GM12872 (cell line): ENCODE measurements at regions not wholly inside any gene's neighbourhood (a gene's known extent, or its start where the extent isn't known, plus 50 kb on each side); places are given as distances from the start of the nearest gene placed in this dataset.

Experiments
- TF ChIP-seq, protein P1 (sequence below): IDR thresholded peaks from 3 replicates; pipeline ENCODE4 v1.5.1; 2011; ENCODE audit warnings: low read depth, mild to moderate bottlenecking, low read length, moderate library complexity; ENCODE audit not compliant: insufficient read depth

DNA sequence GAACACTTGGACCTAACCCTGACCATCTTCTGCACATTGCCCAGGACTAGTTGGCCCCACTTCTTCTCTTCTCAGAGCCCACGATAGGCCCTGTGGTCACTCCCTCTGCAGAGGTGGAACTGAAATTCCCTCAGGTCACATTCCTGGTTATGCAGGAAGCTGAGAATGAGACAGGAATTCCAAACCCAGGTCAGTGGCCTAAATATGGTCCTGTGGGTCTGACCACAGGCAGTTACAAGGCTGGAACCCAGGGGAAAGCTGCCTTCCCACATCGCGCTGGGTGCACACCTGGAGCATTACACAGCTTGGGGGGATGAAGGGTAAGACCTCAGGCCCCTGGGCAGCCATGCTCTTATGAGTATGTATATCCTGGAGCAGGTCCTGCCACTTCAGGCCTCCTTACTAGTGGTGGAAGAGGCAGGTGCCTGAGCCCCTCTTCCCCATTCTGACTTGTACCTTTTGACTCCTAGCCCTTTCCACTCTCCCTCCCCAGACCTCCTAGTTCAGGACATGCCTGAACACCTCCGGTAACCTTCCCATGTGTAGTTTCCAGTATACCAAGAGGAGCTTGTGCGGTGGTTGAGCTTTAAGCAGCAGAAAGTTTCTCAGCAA is 173.5 kb downstream of the ASMT start:
- TF ChIP-seq, protein P1, sequence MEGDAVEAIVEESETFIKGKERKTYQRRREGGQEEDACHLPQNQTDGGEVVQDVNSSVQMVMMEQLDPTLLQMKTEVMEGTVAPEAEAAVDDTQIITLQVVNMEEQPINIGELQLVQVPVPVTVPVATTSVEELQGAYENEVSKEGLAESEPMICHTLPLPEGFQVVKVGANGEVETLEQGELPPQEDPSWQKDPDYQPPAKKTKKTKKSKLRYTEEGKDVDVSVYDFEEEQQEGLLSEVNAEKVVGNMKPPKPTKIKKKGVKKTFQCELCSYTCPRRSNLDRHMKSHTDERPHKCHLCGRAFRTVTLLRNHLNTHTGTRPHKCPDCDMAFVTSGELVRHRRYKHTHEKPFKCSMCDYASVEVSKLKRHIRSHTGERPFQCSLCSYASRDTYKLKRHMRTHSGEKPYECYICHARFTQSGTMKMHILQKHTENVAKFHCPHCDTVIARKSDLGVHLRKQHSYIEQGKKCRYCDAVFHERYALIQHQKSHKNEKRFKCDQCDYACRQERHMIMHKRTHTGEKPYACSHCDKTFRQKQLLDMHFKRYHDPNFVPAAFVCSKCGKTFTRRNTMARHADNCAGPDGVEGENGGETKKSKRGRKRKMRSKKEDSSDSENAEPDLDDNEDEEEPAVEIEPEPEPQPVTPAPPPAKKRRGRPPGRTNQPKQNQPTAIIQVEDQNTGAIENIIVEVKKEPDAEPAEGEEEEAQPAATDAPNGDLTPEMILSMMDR, result no peak

DNA sequence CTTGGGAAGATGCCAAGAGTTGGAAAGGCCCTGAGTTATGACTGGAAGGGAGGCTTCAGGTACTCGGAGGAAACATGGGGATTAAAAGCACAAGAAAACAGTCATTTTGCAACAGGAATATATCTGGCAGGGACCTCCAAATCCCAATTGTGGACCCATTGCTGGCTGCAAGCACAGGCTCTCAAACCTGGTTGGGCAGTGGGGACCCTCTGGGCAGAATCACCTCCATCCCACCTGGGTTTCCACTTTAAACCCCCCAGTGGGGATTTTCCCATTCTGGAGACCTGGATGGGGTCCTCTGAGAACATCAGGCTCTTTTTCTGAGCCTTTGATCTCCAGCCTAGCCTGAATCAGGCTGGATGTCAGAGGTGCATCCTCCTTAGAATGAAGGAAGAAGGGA is 177.8 kb downstream of the ASMT start:
- TF ChIP-seq, protein P1, result no peak

DNA sequence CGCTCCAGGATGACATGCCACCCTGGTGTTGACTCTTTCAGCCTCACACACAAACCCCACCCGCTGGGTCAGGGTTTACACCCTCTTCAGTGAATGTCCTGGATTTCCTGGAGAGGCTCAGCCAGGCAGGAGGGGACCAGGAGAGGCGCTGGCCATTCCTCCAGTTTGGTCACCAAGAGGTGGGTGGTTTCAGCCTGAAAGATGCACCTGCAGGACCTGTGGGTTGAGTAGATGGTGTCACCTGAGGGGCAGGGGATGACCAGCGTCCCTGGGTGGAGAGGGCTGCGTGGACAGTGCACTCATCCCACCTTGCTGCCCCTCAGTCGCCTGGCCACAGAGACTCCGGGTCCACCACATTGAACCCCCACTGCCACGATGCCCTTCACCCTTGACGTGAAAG is 179.7 kb downstream of the ASMT start:
- TF ChIP-seq, protein P1, result no peak

DNA sequence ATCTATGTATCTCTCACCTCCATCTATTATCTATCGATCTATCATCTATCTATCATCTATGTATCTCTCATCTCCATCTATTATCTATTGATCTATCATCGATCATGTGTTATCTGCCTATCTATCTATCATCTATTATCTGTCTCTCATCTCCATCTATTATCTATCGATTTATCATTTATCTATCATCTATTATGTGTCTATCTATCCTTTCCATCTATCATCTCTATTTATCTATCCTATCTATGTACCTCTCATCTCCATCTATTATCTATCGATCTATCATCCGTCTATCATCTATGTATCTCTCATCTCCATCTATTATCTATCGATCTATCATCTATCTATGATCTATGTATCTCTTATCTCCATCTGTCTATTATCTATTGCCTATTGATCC is 188.1 kb downstream of the ASMT start:
- TF ChIP-seq, protein P1, result no peak

DNA sequence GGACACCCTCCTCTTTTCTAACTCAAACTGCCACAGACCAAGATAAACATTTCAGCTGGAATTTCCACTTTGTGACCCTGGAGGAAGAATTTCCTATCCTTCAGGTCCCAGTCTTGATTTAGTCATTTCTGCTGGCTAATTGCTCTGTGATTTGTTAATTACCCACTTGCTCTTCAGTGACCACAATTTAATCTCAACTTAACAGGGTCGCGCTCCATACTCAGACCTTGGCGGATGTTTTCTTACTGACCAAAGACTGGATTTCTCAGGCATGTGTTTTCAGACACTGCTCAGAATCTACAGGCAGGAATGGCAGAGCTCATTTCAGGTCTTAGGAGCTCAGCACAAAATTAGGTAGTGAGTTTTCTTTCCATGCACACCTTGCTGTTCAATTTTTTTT is 188.9 kb downstream of the ASMT start:
- TF ChIP-seq, protein P1, result no peak

DNA sequence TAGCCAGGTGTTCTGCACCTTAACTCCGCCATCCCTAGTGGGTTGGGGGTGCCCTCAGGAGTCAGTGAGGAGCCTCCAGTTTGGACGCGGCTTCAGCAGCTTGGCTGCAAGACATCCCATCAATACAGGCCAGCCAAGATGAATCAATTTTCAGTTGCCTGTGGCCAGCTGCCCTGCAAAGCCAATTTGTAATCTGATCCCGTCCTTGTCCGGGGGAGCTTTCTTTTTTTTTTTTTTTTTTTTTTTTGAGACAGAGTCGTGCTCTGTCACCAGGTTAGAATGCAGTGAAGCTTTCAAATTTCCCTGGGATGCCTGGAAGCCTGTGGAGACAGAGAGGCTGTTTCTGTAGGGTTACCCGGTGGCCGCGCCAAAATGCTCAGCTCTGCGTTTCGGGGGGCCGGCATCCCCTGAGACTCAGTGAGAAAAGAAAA is 192.5 kb downstream of the ASMT start:
- TF ChIP-seq, protein P1, result no peak

DNA sequence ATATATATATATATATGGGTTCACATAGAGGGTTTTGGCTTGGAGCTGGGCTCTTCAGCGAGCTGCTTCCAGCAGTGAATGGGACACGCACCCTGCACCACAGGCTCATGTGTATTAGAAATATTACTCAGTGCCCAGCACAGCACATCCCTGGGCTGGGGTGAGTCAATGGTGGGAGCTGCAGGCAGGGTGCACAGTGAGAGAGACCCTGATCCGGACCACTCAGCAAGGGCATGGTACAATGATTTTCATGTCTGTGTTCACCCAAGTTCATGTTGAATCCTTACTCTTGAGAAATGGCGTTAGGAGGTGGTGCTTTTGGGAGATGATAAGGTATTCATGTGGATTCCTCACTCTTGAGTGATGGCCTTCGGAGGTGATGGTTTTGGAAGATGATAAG is 194.7 kb downstream of the ASMT start:
- TF ChIP-seq, protein P1, result no peak
